ENCODE measurements at regions not wholly inside any gene's neighbourhood (a gene's known extent, or its start where the extent isn't known, plus 50 kb on each side); places are given as distances from the start of the nearest gene placed in this dataset.

DNA sequence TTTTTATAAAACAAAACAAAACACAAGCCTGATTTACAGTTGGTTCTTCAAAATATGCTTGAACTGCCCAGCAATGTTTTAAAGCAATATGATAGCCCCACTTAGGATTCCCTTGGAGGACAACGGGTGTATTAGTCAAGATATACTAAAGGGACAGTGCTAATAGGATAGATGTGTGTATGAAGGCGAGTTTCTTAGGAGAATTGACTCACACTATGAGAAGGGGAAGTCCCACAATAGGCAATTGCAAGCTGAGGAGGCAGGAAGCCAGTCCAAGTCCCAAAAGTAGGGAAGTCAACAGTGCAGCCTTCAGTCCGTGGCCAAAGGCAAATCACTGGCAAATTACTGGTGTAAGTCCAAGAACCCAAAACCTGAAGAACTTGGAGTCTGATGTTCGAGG is 167.9 kb downstream of the CBLN2 start:
- TF ChIP-seq POLR2A (IDR thresholded peaks at IDR 0.05) (no peak), POLR2AphosphoS5 (IDR thresholded peaks at IDR 0.05) (no peak), EP300 (IDR thresholded peaks at IDR 0.05) (no peak)
- TF ChIP-seq, protein P1, sequence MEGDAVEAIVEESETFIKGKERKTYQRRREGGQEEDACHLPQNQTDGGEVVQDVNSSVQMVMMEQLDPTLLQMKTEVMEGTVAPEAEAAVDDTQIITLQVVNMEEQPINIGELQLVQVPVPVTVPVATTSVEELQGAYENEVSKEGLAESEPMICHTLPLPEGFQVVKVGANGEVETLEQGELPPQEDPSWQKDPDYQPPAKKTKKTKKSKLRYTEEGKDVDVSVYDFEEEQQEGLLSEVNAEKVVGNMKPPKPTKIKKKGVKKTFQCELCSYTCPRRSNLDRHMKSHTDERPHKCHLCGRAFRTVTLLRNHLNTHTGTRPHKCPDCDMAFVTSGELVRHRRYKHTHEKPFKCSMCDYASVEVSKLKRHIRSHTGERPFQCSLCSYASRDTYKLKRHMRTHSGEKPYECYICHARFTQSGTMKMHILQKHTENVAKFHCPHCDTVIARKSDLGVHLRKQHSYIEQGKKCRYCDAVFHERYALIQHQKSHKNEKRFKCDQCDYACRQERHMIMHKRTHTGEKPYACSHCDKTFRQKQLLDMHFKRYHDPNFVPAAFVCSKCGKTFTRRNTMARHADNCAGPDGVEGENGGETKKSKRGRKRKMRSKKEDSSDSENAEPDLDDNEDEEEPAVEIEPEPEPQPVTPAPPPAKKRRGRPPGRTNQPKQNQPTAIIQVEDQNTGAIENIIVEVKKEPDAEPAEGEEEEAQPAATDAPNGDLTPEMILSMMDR (IDR thresholded peaks at IDR 0.05), result no peak
- H3K36me3 ChIP-seq, result no peaks in the 10 kb centered on the region
- no peaks in the 10 kb centered on the region for H3K9me3 ChIP-seq
- DNase-seq (ENCODE audit: low spot score in 2 of 2), result no peak
- WGBS, result 69% methylated on average over 4 of the region's 4 CpGs
- no peak overlapping the region for H3K27ac ChIP-seq
- no peaks in the 10 kb centered on the region for H3K27me3 ChIP-seq
- no peak overlapping the region for H3K4me3 ChIP-seq
- H3K4me1 ChIP-seq, result no peaks in the 10 kb centered on the region

DNA sequence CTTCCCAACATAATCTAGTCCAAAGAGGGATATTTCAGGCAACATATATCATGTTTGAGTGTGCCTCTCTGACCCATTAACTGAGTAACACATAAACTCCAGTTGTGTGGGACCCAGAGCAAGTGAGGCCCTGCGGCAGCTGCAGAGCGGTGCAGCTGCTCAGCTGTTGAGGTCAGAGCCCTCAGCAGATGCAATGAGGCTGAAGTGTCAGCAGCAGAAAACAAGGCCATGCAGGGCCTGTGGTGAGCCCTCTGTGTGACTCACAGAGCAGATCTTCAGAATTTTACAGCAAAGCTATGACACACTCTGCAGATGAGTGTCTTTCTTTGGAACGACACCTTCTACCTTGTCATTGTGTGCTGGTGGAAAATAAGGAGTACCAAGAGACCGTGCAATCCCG is 168.5 kb downstream of the CBLN2 start:
- H3K27me3 ChIP-seq, result no peaks in the 10 kb centered on the region
- TF ChIP-seq, protein P1 (IDR thresholded peaks at IDR 0.05), result no peak
- TF ChIP-seq POLR2AphosphoS5 (IDR thresholded peaks at IDR 0.05) (no peak), EP300 (IDR thresholded peaks at IDR 0.05) (no peak), POLR2A (IDR thresholded peaks at IDR 0.05) (no peak)
- H3K4me1 ChIP-seq, result no peaks in the 10 kb centered on the region
- no peak for DNase-seq (ENCODE audit: low spot score in 2 of 2)
- no peak overlapping the region for H3K27ac ChIP-seq
- H3K36me3 ChIP-seq, result no peaks in the 10 kb centered on the region
- WGBS, result 87% methylated on average over 5 of the region's 5 CpGs
- H3K4me3 ChIP-seq, result no peak overlapping the region
- peaks cover 3% of the 10 kb centered on the region for H3K9me3 ChIP-seq

DNA sequence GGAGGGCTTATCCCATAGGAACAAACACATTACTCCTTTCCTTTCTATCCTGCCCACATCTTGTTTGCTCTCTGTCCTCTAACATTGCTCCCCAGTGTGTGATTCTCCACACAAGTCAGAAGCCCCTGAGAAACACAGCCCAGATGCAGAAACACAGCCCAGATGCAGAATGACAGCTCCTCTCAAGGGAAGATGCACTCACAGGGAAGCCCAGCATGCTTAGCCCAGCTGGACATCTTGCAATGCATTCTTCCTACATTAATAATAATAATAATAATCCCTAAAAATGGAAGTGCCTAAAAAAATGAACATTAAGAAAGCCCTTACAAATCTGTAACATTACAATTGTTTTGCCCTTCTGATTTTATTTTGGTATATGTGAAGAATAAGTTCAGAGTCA is 172.1 kb downstream of the CBLN2 start:
- H3K27ac ChIP-seq, result no peak overlapping the region
- no peaks in the 10 kb centered on the region for H3K27me3 ChIP-seq
- TF ChIP-seq POLR2AphosphoS5 (IDR thresholded peaks at IDR 0.05) (no peak), EP300 (IDR thresholded peaks at IDR 0.05) (no peak), POLR2A (IDR thresholded peaks at IDR 0.05) (no peak)
- TF ChIP-seq, protein P1 (IDR thresholded peaks at IDR 0.05), result no peak
- no peaks in the 10 kb centered on the region for H3K36me3 ChIP-seq
- DNase-seq (ENCODE audit: low spot score in 2 of 2), result no peak
- peaks cover 5% of the 10 kb centered on the region for H3K9me3 ChIP-seq
- no peaks in the 10 kb centered on the region for H3K4me1 ChIP-seq
- H3K4me3 ChIP-seq, result no peak overlapping the region

DNA sequence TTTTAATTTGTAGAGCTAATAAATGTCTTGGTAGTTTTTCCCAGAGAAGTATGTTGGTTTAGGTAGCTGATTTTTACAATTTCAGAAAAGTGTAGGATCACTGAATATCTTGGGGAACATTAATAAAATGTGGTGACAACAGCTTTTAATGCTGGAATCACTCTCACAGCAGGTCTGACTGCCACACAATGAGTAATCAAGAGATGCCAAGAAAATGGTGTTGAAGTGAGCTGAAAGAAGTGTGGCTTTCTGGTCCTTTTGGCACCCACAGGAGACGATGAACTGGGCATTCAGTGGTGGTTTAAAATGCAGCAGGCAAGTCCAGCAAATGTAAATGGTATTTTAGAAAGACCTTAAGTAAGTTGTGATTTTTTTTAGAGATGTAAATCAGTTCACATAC is 175.8 kb downstream of the CBLN2 start:
- DNase-seq (ENCODE audit: low spot score in 2 of 2), result no peak
- no peaks in the 10 kb centered on the region for H3K27me3 ChIP-seq
- TF ChIP-seq EP300 (IDR thresholded peaks at IDR 0.05) (no peak), POLR2A (IDR thresholded peaks at IDR 0.05) (no peak), POLR2AphosphoS5 (IDR thresholded peaks at IDR 0.05) (no peak)
- TF ChIP-seq, protein P1 (IDR thresholded peaks at IDR 0.05), result no peak
- peaks cover 5% of the 10 kb centered on the region for H3K9me3 ChIP-seq
- H3K36me3 ChIP-seq, result no peaks in the 10 kb centered on the region
- H3K27ac ChIP-seq, result no peak overlapping the region
- H3K4me3 ChIP-seq, result no peak overlapping the region
- H3K4me1 ChIP-seq, result no peaks in the 10 kb centered on the region
- 70% methylated on average over 1 of the region's 1 CpG for WGBS

DNA sequence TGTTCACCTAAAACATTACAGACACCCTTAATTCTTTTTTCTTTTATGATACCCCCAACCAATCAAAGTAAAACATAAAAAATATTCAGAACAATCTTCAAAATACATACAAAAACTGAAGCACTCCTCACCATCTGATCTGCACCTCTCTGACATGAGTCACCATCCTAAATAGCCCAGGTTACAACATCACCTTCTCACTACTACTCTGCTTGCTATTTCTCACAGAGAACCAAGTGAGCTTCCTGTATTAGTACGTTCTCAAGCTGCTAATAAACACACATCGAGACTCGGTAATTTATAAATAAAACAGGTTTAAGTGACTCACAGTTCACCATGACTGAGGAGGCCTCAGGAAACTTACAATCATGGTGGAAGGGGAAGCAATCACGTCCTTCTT is 183.5 kb downstream of the CBLN2 start:
- TF ChIP-seq POLR2AphosphoS5 (IDR thresholded peaks at IDR 0.05), result no peak
- no peak for TF ChIP-seq POLR2A (IDR thresholded peaks at IDR 0.05)
- TF ChIP-seq, protein P1 (IDR thresholded peaks at IDR 0.05), result no peak
- no peak for TF ChIP-seq EP300 (IDR thresholded peaks at IDR 0.05)
- no peak overlapping the region for H3K27ac ChIP-seq
- WGBS, result 80% methylated on average over 4 of the region's 4 CpGs
- no peaks in the 10 kb centered on the region for H3K9me3 ChIP-seq
- no peaks in the 10 kb centered on the region for H3K4me1 ChIP-seq
- no peaks in the 10 kb centered on the region for H3K27me3 ChIP-seq
- no peaks in the 10 kb centered on the region for H3K36me3 ChIP-seq
- H3K4me3 ChIP-seq, result no peak overlapping the region
- DNase-seq (ENCODE audit: low spot score in 2 of 2), result no peak

Data from suprapubic skin (tissue), 4 donors.